Epithelial cell of esophagus (primary cell): ENCODE measurements at regions not wholly inside any gene's neighbourhood (a gene's known extent, or its start where the extent isn't known, plus 50 kb on each side); places are given as distances from the start of the nearest gene placed in this dataset.
A peak's percentile ranks its signal among the peaks of the same experiment; 100 is the strongest.
"Not testable (repeated sequence)": the region's sequence is repeated elsewhere in the genome, so short reads cannot be mapped to it uniquely, and the experiment has no call there.

ENCODE experiments used
- DNase-seq: peaks from one replicate; pipeline ENCODE4 v3.0.0; 2010; ENCODE audit warnings: low read depth
- H3K4me3 ChIP-seq: 2 replicates; pipeline ENCODE4 v1.5.1; 2011; ENCODE audit warnings: mild to moderate bottlenecking, low read length, control low read depth
- CTCF ChIP-seq: IDR thresholded peaks from 2 replicates; pipeline ENCODE4 v1.5.1; 2011; ENCODE audit warnings: low read depth, mild to moderate bottlenecking, low read length, control low read depth, inconsistent platforms; ENCODE audit not compliant: insufficient read depth; ENCODE audit errors: missing control alignments

- no peak for DNase-seq
- H3K4me3 ChIP-seq, result no peak overlapping the region
- no peak for TF ChIP-seq CTCF
Measured at GRCh38 chr4:134948110-134948642, 746.6 kb upstream of the PABPC4L start.

GRCh38 chr4:134944115-134944514, 742.5 kb upstream of the PABPC4L start:
- TF ChIP-seq CTCF, result no peak
- H3K4me3 ChIP-seq, result no peak overlapping the region
- no peak for DNase-seq

GRCh38 chr4:134936014-134936413, 734.4 kb upstream of the PABPC4L start:
- TF ChIP-seq CTCF, result no peak
- DNase-seq, result no peak
- H3K4me3 ChIP-seq, result no peak overlapping the region

- H3K4me3 ChIP-seq, result no peak overlapping the region
- DNase-seq, result peak; percentile 30
- TF ChIP-seq CTCF, result peak; percentile 37
Measured at GRCh38 chr4:134935320-134935719, 733.7 kb upstream of the PABPC4L start.

GRCh38 chr4:134934036-134934808, 732.6 kb upstream of the PABPC4L start:
- no peak for DNase-seq
- no peak for TF ChIP-seq CTCF
- no peak overlapping the region for H3K4me3 ChIP-seq

GRCh38 chr4:134915355-134915754, 713.8 kb upstream of the PABPC4L start:
- no peak for TF ChIP-seq CTCF

GRCh38 chr4:134914250-134914649, 712.7 kb upstream of the PABPC4L start:
- not testable (repeated sequence) for H3K4me3 ChIP-seq, DNase-seq

More at GRCh38 chr4:134915355-134915754, 713.8 kb upstream of the PABPC4L start:
- no peak overlapping the region for H3K4me3 ChIP-seq
- no peak for DNase-seq
